WTC11 (cell line): ENCODE measurements at regions not wholly inside any gene's neighbourhood (a gene's known extent, or its start where the extent isn't known, plus 50 kb on each side); places are given as distances from the start of the nearest gene placed in this dataset.

Experiments
- ATAC-seq: fragments of 200-7000 bp; cut with Tn5 transposase; 2 replicates; pipeline ENCODE4 v1.10.0; 2021; ENCODE audit warnings: mild to moderate bottlenecking, moderate library complexity
- CTCF ChIA-PET: fragments of 300-600 bp; sonication (Branson Sonifier 250); formaldehyde crosslinking; loops from one replicate; lab custom pipeline; 2021; ENCODE audit warnings: antibody characterized with exemption; lab: Charles Lee
- POLR2A ChIA-PET: fragments of 350-600 bp; sonication (Branson Sonifier 250); formaldehyde crosslinking; loops from one replicate; lab custom pipeline; 2021; ENCODE audit warnings: antibody characterized with exemption; lab: Charles Lee
- DNase-seq: peaks from one replicate; pipeline ENCODE4 v3.0.0; 2021; ENCODE audit warnings: low spot score
- H3K27ac Mint-ChIP-seq: 2 replicates; pipeline ENCODE4 v1.8.0; 2021; ENCODE audit warnings: mixed read lengths
- H3K27me3 Mint-ChIP-seq: 2 replicates; pipeline ENCODE4 v1.8.0; 2021; ENCODE audit warnings: low read depth, mild to moderate bottlenecking, moderate library complexity, mixed read lengths
- H3K36me3 Mint-ChIP-seq: 2 replicates; pipeline ENCODE4 v1.8.0; 2021; ENCODE audit warnings: mixed read lengths
- H3K4me1 Mint-ChIP-seq: 2 replicates; pipeline ENCODE4 v1.8.0; 2022; ENCODE audit warnings: mixed read lengths
- H3K4me3 Mint-ChIP-seq: 2 replicates; pipeline ENCODE4 v1.8.0; 2021; ENCODE audit warnings: mild to moderate bottlenecking, moderate library complexity, mixed read lengths
- H3K9me3 Mint-ChIP-seq: 2 replicates; pipeline ENCODE4 v1.8.0; 2021; ENCODE audit warnings: mixed read lengths
- CREB1 ChIP-seq: sonication (generic); formaldehyde crosslinking; IDR thresholded peaks from 2 replicates; pipeline ENCODE4 v1.8.0; 2023; ENCODE audit warnings: mild to moderate bottlenecking, missing genetic modification reagents
- GRHL2 ChIP-seq: fragments of 250-450 bp; sonication (Bioruptor Pico); IDR thresholded peaks from 2 replicates; pipeline ENCODE4 v1.8.0; 2022; ENCODE audit warnings: mild to moderate bottlenecking, moderate library complexity; ENCODE audit not compliant: insufficient replicate concordance, severe bottlenecking
- GTF2I ChIP-seq: fragments of 250-450 bp; sonication (Bioruptor Pico); conservative IDR thresholded peaks from 2 replicates; pipeline ENCODE4 v1.4.0; 2021; ENCODE audit warnings: mild to moderate bottlenecking
- JUN ChIP-seq: sonication (generic); formaldehyde crosslinking; IDR thresholded peaks from 2 replicates; pipeline ENCODE4 v1.8.0; 2023; ENCODE audit warnings: mild to moderate bottlenecking, missing genetic modification reagents
- NFE2L1 ChIP-seq: sonication (generic); formaldehyde crosslinking; IDR thresholded peaks from 2 replicates; pipeline ENCODE4 v1.8.1; 2023; ENCODE audit warnings: missing genetic modification reagents
- NR1H2 ChIP-seq: sonication (generic); formaldehyde crosslinking; IDR thresholded peaks from 2 replicates; pipeline ENCODE4 v1.9.0; 2021; ENCODE audit warnings: mild to moderate bottlenecking, moderate library complexity, missing genetic modification reagents
- NR2C2 ChIP-seq: sonication (generic); formaldehyde crosslinking; IDR thresholded peaks from 2 replicates; pipeline ENCODE4 v1.8.0; 2022; ENCODE audit warnings: mild to moderate bottlenecking, missing genetic modification reagents
- RELA ChIP-seq: sonication (generic); formaldehyde crosslinking; IDR thresholded peaks from 2 replicates; pipeline ENCODE4 v1.8.1; 2022; ENCODE audit warnings: missing genetic modification reagents, mild to moderate bottlenecking, borderline replicate concordance
- SOX15 ChIP-seq: fragments of 250-450 bp; sonication (Bioruptor Pico); IDR thresholded peaks from 2 replicates; pipeline ENCODE4 v1.9.0; 2021; ENCODE audit warnings: mild to moderate bottlenecking
- SP1 ChIP-seq: sonication (generic); formaldehyde crosslinking; conservative IDR thresholded peaks from 2 replicates; pipeline ENCODE4 v1.8.1; 2022; ENCODE audit warnings: missing genetic modification reagents
- TCF7 ChIP-seq: sonication (generic); formaldehyde crosslinking; IDR thresholded peaks from 2 replicates; pipeline ENCODE4 v1.8.0; 2022; ENCODE audit warnings: mild to moderate bottlenecking, low read depth, missing genetic modification reagents, moderate library complexity
- TP53 ChIP-seq: sonication (generic); formaldehyde crosslinking; IDR thresholded peaks from 2 replicates; pipeline ENCODE4 v1.8.1; 2023; ENCODE audit warnings: mild to moderate bottlenecking, missing genetic modification reagents
- ZNF219 ChIP-seq: sonication (generic); formaldehyde crosslinking; IDR thresholded peaks from 2 replicates; pipeline ENCODE4 v1.8.0; 2023; ENCODE audit warnings: missing genetic modification reagents, mild to moderate bottlenecking, borderline replicate concordance
- ZNF396 ChIP-seq: fragments of 250-450 bp; sonication (Bioruptor Pico); IDR thresholded peaks from 2 replicates; pipeline ENCODE4 v1.8.0; 2021; ENCODE audit warnings: mild to moderate bottlenecking, moderate library complexity, borderline replicate concordance
- TF ChIP-seq, protein P1 (sequence below): fragments of 250-450 bp; sonication (Bioruptor Pico); IDR thresholded peaks from 2 replicates; pipeline ENCODE4 v1.9.0; 2021; ENCODE audit warnings: moderate library complexity, mild to moderate bottlenecking, inconsistent platforms, borderline replicate concordance
- TF ChIP-seq, protein P2 (sequence below): fragments of 250-450 bp; sonication (Bioruptor Pico); IDR thresholded peaks from 2 replicates; pipeline ENCODE4 v1.8.0; 2021; ENCODE audit warnings: mild to moderate bottlenecking
- TF ChIP-seq, protein P3 (sequence below): sonication (generic); formaldehyde crosslinking; IDR thresholded peaks from 2 replicates; pipeline ENCODE4 v1.8.1; 2023; ENCODE audit warnings: mild to moderate bottlenecking, missing genetic modification reagents, borderline replicate concordance
- TF ChIP-seq, protein P4 (sequence below): fragments of 250-450 bp; sonication (Bioruptor Pico); IDR thresholded peaks from 2 replicates; pipeline ENCODE4 v1.9.0; 2021; ENCODE audit warnings: mild to moderate bottlenecking

DNA sequence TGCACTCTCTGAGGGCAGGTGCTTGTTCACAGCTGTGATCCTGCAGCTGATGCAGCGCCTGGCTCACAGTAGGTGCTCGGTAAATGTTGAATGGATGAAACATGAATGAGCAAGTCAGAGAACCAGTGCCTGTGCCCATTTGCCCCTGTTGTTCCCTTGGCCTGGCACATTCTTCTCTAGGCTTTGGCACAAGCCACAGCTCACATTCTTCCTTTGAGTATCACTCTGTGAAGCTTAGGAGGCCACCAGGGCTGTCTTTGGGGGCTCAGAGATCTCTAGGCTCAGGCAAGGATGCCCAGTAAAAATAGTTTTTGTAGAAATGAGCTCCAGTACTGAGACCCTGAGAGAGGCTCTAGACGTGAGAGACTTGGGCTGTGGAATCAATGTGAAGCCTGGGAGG is 144.6 kb upstream of the NAV2 start (continued):
- no peak for TF ChIP-seq GRHL2
- no peak for TF ChIP-seq ZNF219 (CRISPR knock-in tag)

DNA sequence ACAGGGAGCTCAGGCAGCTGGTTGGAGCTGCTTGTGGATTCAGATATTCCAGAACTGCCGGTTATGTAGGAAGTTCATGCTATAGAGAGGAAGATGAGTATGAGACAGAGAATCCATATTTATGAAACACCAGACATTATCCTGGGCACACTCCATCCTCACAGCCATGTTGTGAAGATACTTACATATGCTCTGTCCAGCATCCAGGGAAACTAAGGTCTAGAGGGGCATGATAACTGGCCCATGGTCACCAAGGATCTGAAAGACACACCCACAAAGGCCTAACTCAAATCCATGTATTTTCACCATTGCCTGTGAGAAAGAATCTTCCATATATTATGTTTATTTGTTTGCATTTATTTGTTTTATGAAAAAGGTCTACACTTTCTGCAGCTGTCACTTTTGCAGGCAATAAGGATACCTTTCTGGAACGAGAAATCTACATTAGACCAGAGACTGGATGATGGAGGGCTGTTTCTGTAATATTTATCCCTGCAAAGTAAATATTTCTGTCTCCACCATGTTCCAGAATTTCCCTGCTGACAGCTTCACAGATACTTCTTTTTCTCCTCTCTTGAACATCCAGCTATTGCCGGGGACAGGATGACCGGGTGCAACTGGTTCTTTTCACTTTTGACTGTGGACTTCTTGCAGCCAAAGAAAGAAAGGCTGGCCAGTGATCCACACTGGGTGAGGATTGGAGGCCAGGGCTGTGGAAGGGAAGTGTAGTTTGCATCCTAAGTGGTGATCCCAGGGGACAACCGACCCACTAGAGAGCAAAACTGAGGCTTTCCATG is 145.9 kb upstream of the NAV2 start:
- ChIA-PET CTCF (interaction anchor here (1.7 to 2.0 kb wide), 2 partner anchors 9 to 176 kb away, joined by 4 to 6 read pairs (median 6); no protein-coding TSS in a partner anchor), POLR2A (no interaction called here)
- Mint-ChIP-seq H3K9me3 (peaks cover 5% of the 10 kb centered on the region; the same call in 1 of the 2 replicates), H3K27me3 (no peaks in the 10 kb centered on the region; the same call in 1 of the 2 replicates), H3K4me1 (peaks cover 7% of the 10 kb centered on the region; the same call in 1 of the 2 replicates), H3K27ac (no peak overlapping the region), H3K4me3 (no peak overlapping the region), H3K36me3 (no peaks in the 10 kb centered on the region)
- DNase-seq = no peak
- no peak for ATAC-seq
- no peak for TF ChIP-seq SP1 (CRISPR knock-in tag)

DNA sequence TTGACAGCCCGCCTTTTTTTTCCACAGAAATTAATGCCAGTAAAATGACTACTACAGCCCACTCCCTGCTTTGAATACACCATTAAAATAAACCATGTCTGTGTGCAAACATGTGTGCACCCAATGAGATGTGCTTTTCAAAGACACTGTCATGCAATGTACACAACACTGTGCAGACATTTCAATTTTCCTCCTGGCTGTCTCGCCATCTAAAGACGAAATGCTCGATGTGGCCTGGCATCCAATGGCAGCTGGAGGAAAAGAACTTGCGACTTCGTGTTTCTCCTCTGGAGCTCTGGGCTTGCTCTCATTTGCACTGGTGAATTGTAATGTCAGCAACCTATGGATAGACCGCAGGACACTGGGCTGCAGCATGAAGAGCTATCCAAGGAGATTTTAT is 147.0 kb upstream of the NAV2 start:
- peaks cover under 1% of the 10 kb centered on the region; the same call in 1 of the 2 replicates for H3K9me3 Mint-ChIP-seq
- H3K36me3 Mint-ChIP-seq = no peaks in the 10 kb centered on the region
- CTCF ChIA-PET = interaction anchor here (0.9 to 2.5 kb wide), 6 partner anchors 8 to 563 kb away, joined by 3 to 10 read pairs (median 6); no protein-coding TSS in a partner anchor
- no peak overlapping the region for H3K27ac Mint-ChIP-seq
- DNase-seq = no peak
- POLR2A ChIA-PET = no interaction called here
- peaks cover 7% of the 10 kb centered on the region; the same call in 1 of the 2 replicates for H3K4me1 Mint-ChIP-seq
- TF ChIP-seq NR1H2 (CRISPR knock-in tag) = no peak
- TF ChIP-seq NR2C2 = no peak
- no peaks in the 10 kb centered on the region; the same call in 1 of the 2 replicates for H3K27me3 Mint-ChIP-seq
- H3K4me3 Mint-ChIP-seq = no peak overlapping the region
- no peak for ATAC-seq

DNA sequence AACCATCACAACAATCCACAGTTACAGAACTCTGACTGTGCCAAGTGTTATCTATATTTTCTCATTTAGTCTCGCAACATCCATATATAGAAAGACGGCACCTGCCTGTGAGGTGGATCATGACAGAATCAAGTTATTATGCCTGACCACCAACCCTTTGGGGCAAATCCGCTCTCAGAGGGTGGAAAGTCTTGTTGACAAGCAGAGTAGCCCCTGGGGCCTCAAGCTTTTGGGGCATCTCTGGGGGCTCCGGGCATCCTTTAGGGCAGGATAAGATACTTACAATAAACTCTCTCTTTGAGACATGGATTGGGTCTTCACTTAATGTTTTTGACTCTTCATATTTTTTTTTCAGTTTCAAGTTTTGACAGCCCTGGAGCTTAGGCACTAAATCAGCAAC is 150.5 kb upstream of the NAV2 start:
- ChIA-PET CTCF (no interaction called here), POLR2A (no interaction called here)
- TF ChIP-seq SOX15 (no peak), TCF7 (CRISPR knock-in tag) (no peak), NFE2L1 (CRISPR knock-in tag) (no peak), ZNF396 (CRISPR knock-in tag) (no peak), TP53 (CRISPR knock-in tag) (no peak), CREB1 (CRISPR knock-in tag) (no peak), GTF2I (no peak), RELA (no peak), JUN (CRISPR knock-in tag) (no peak)
- TF ChIP-seq, protein P1, sequence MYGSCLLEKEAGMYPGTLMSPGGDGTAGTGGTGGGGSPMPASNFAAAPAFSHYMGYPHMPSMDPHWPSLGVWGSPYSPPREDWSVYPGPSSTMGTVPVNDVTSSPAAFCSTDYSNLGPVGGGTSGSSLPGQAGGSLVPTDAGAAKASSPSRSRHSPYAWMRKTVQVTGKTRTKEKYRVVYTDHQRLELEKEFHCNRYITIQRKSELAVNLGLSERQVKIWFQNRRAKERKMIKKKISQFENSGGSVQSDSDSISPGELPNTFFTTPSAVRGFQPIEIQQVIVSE (CRISPR knock-in tag) = no peak
- TF ChIP-seq, protein P2, sequence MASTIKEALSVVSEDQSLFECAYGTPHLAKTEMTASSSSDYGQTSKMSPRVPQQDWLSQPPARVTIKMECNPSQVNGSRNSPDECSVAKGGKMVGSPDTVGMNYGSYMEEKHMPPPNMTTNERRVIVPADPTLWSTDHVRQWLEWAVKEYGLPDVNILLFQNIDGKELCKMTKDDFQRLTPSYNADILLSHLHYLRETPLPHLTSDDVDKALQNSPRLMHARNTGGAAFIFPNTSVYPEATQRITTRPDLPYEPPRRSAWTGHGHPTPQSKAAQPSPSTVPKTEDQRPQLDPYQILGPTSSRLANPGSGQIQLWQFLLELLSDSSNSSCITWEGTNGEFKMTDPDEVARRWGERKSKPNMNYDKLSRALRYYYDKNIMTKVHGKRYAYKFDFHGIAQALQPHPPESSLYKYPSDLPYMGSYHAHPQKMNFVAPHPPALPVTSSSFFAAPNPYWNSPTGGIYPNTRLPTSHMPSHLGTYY (CRISPR knock-in tag) = no peak
- TF ChIP-seq, protein P3, sequence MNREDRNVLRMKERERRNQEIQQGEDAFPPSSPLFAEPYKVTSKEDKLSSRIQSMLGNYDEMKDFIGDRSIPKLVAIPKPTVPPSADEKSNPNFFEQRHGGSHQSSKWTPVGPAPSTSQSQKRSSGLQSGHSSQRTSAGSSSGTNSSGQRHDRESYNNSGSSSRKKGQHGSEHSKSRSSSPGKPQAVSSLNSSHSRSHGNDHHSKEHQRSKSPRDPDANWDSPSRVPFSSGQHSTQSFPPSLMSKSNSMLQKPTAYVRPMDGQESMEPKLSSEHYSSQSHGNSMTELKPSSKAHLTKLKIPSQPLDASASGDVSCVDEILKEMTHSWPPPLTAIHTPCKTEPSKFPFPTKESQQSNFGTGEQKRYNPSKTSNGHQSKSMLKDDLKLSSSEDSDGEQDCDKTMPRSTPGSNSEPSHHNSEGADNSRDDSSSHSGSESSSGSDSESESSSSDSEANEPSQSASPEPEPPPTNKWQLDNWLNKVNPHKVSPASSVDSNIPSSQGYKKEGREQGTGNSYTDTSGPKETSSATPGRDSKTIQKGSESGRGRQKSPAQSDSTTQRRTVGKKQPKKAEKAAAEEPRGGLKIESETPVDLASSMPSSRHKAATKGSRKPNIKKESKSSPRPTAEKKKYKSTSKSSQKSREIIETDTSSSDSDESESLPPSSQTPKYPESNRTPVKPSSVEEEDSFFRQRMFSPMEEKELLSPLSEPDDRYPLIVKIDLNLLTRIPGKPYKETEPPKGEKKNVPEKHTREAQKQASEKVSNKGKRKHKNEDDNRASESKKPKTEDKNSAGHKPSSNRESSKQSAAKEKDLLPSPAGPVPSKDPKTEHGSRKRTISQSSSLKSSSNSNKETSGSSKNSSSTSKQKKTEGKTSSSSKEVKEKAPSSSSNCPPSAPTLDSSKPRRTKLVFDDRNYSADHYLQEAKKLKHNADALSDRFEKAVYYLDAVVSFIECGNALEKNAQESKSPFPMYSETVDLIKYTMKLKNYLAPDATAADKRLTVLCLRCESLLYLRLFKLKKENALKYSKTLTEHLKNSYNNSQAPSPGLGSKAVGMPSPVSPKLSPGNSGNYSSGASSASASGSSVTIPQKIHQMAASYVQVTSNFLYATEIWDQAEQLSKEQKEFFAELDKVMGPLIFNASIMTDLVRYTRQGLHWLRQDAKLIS (CRISPR knock-in tag) = no peak
- TF ChIP-seq, protein P4, sequence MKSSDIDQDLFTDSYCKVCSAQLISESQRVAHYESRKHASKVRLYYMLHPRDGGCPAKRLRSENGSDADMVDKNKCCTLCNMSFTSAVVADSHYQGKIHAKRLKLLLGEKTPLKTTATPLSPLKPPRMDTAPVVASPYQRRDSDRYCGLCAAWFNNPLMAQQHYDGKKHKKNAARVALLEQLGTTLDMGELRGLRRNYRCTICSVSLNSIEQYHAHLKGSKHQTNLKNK (CRISPR knock-in tag) = no peak
- ATAC-seq (no peak), DNase-seq (no peak)
- H3K9me3 Mint-ChIP-seq = no peaks in the 10 kb centered on the region
- H3K4me1 Mint-ChIP-seq = peaks cover 19% of the 10 kb centered on the region
- H3K27me3 Mint-ChIP-seq = no peaks in the 10 kb centered on the region; the same call in 1 of the 2 replicates
- H3K36me3 Mint-ChIP-seq = no peaks in the 10 kb centered on the region
- no peak overlapping the region for H3K27ac Mint-ChIP-seq
- no peak overlapping the region for H3K4me3 Mint-ChIP-seq
